Keratinocyte (primary cell): ENCODE measurements at regions not wholly inside any gene's neighbourhood (a gene's known extent, or its start where the extent isn't known, plus 50 kb on each side); places are given as distances from the start of the nearest gene placed in this dataset.

Experiments
- DNase-seq: peaks from one replicate; pipeline ENCODE4 v3.0.0-alpha.2; 2011; ENCODE audit warnings: low read depth, missing footprints, low spot score
- FAIRE-seq: peaks from 2 replicates; lab custom pipeline; 2011; peaks lifted over from hg19 to GRCh38; lab: Jason Lieb, UNC
- H2AFZ ChIP-seq: 2 replicates; pipeline ENCODE4 v1.6.0; 2012; ENCODE audit warnings: low read length, control low read depth, inconsistent platforms; ENCODE audit not compliant: control insufficient read depth
- H3K27ac ChIP-seq: 2 replicates; pipeline ENCODE4 v1.5.1; 2011; ENCODE audit warnings: low read length; ENCODE audit not compliant: control insufficient read depth, insufficient read depth
- H3K27me3 ChIP-seq: 3 replicates; pipeline ENCODE4 v1.6.0; 2011; ENCODE audit warnings: low read length; ENCODE audit not compliant: control insufficient read depth, insufficient read depth; ENCODE audit errors: extremely low read depth
- H3K36me3 ChIP-seq, 2 experiments: 2 replicates in 1 of 2; 3 replicates in 1 of 2; pipeline ENCODE4 v1.5.1; 2011; ENCODE audit warnings: low read length in 2 of 2, mild to moderate bottlenecking in 1 of 2; ENCODE audit not compliant: control insufficient read depth in 2 of 2, insufficient read depth in 2 of 2; ENCODE audit errors: extremely low read depth in 1 of 2
- H3K4me1 ChIP-seq: 3 replicates; pipeline ENCODE4 v1.5.1; 2011; ENCODE audit warnings: low read length; ENCODE audit not compliant: control insufficient read depth, insufficient read depth; ENCODE audit errors: extremely low read depth
- H3K4me2 ChIP-seq: 3 replicates; pipeline ENCODE4 v1.6.0; 2011; ENCODE audit warnings: low read depth, low read length; ENCODE audit not compliant: control insufficient read depth, insufficient read depth; ENCODE audit errors: extremely low read depth
- H3K4me3 ChIP-seq, 3 experiments: fragments of 200-600 bp in 1 of 3; sonication (generic) in 1 of 3; 2 replicates in 2 of 3; 3 replicates in 1 of 3; pipeline ENCODE4 v1.5.1; 2011 to 2016; ENCODE audit warnings: low read length in 3 of 3, mild to moderate bottlenecking in 3 of 3, control low read depth in 2 of 3, inconsistent platforms in 1 of 3, low read depth in 1 of 3, mixed read lengths in 1 of 3, mixed run types in 1 of 3, moderate library complexity in 1 of 3; ENCODE audit not compliant: control insufficient read depth in 2 of 3, insufficient read depth in 2 of 3; ENCODE audit errors: extremely low read depth in 1 of 3
- H3K79me2 ChIP-seq: 2 replicates; pipeline ENCODE4 v1.6.0; 2012; ENCODE audit warnings: low read length; ENCODE audit not compliant: control insufficient read depth, insufficient read depth
- H3K9ac ChIP-seq: 3 replicates; pipeline ENCODE4 v1.6.0; 2011; ENCODE audit warnings: low read length; ENCODE audit not compliant: control insufficient read depth, insufficient read depth; ENCODE audit errors: extremely low read depth
- H3K9me1 ChIP-seq: 3 replicates; pipeline ENCODE4 v1.6.0; 2011; ENCODE audit warnings: low read length; ENCODE audit not compliant: control insufficient read depth, insufficient read depth; ENCODE audit errors: extremely low read depth
- H3K9me3 ChIP-seq: 2 replicates; pipeline ENCODE4 v1.5.1; 2012; ENCODE audit warnings: low read depth, low read length; ENCODE audit not compliant: control insufficient read depth
- H4K20me1 ChIP-seq: 3 replicates; pipeline ENCODE4 v1.6.0; 2011; ENCODE audit warnings: low read length; ENCODE audit not compliant: control insufficient read depth, insufficient read depth; ENCODE audit errors: extremely low read depth
- CTCF ChIP-seq, 3 experiments: IDR thresholded peaks in 1 of 3; conservative IDR thresholded peaks in 1 of 3; optimal IDR thresholded peaks in 1 of 3; 2 replicates in 2 of 3; 3 replicates in 1 of 3; pipeline versions ENCODE3 to v1.5.1; 2011; ENCODE audit warnings: low read length in 3 of 3, mild to moderate bottlenecking in 3 of 3, moderate library complexity in 2 of 3, control low read depth in 1 of 3, inconsistent platforms in 1 of 3; ENCODE audit not compliant: insufficient read depth in 2 of 3; ENCODE audit errors: extremely low read depth in 1 of 3
- EZH2 ChIP-seq: IDR thresholded peaks from one replicate; pipeline ENCODE4 v1.6.1; 2012; ENCODE audit warnings: inconsistent platforms, mild to moderate bottlenecking, low read length, moderate library complexity
- dilution Hi-C: fragments of 300-500 bp; cut with MboI; formaldehyde crosslinking; loops from one replicate; pipeline ENCODE4 v1.7.0; 2020; ENCODE audit warnings: low sequenced_read_pairs; ENCODE audit not compliant: extremely low pct_ligation_motif_present

GRCh38 chr7:115822380-115822779 lies 208.2 kb downstream of the TFEC start:
- Histone ChIP-seq H3K9me1 (no peaks in the 10 kb centered on the region), H3K79me2 (no peaks in the 10 kb centered on the region), H4K20me1 (no peaks in the 10 kb centered on the region), H3K4me1 (no peaks in the 10 kb centered on the region), H3K36me3 (no peaks in the 10 kb centered on the region), H3K9me3 (no peaks in the 10 kb centered on the region), H3K27me3 (no peaks in the 10 kb centered on the region), H3K9ac (no peak overlapping the region), H3K27ac (no peak overlapping the region), H3K4me3 (no peak overlapping the region), H2AFZ (no peak overlapping the region), H3K4me2 (no peak overlapping the region)
- TF ChIP-seq CTCF (optimal IDR thresholded peaks at IDR 0.05 in 1 of 3, IDR thresholded peaks at IDR 0.05 in 1 of 3, conservative IDR thresholded peaks at IDR 0.05 in 1 of 3; ENCODE audit: extremely low read depth in 1 of 3, insufficient read depth in 2 of 3, low read length in 3 of 3) (no peak), EZH2 (no peak)
- dilution Hi-C loops: no loop called here
- DNase-seq (no peak), FAIRE-seq (no peak)

- H3K4me3 ChIP-seq: no peak overlapping the region
- FAIRE-seq (no peak), DNase-seq (no peak)
- no peaks in the 10 kb centered on the region for H3K36me3 ChIP-seq
- no peaks in the 10 kb centered on the region for H3K9me3 ChIP-seq
- H3K27me3 ChIP-seq: peaks cover 7% of the 10 kb centered on the region
- H3K4me2 ChIP-seq: no peak overlapping the region
- H3K27ac ChIP-seq: no peak overlapping the region
- dilution Hi-C loops: no loop called here
- H3K79me2 ChIP-seq: no peaks in the 10 kb centered on the region
- H3K4me1 ChIP-seq: no peaks in the 10 kb centered on the region
- no peak overlapping the region for H2AFZ ChIP-seq
- H3K9ac ChIP-seq: no peak overlapping the region
- H4K20me1 ChIP-seq: no peaks in the 10 kb centered on the region
- TF ChIP-seq CTCF (optimal IDR thresholded peaks at IDR 0.05 in 1 of 3, IDR thresholded peaks at IDR 0.05 in 1 of 3, conservative IDR thresholded peaks at IDR 0.05 in 1 of 3; ENCODE audit: extremely low read depth in 1 of 3, insufficient read depth in 2 of 3, low read length in 3 of 3): no peak
- TF ChIP-seq EZH2: no peak
- H3K9me1 ChIP-seq: no peaks in the 10 kb centered on the region
These were observed 214.1 kb downstream of the TFEC start for GRCh38 chr7:115816318-115816974.
